Mesothelial cell of epicardium (in vitro differentiated cells): ENCODE measurements at regions not wholly inside any gene's neighbourhood (a gene's known extent, or its start where the extent isn't known, plus 50 kb on each side); places are given as distances from the start of the nearest gene placed in this dataset.

Experiments used
- DNase-seq, 2 experiments: peaks; one replicate each; pipeline ENCODE4 v3.0.0; 2021; ENCODE audit warnings: low spot score in 2 of 2; ENCODE audit not compliant: unreplicated experiment in 2 of 2
- H3K27ac Mint-ChIP-seq: 2 replicates; pipeline ENCODE4 v1.8.0; 2021; ENCODE audit warnings: mixed read lengths
- H3K27me3 Mint-ChIP-seq: 2 replicates; pipeline ENCODE4 v1.8.0; 2021; ENCODE audit warnings: low read depth, mixed read lengths
- H3K36me3 Mint-ChIP-seq: 2 replicates; pipeline ENCODE4 v1.8.0; 2021; ENCODE audit warnings: mixed read lengths
- H3K4me1 Mint-ChIP-seq: 2 replicates; pipeline ENCODE4 v1.8.0; 2021; ENCODE audit warnings: mixed read lengths
- H3K4me3 Mint-ChIP-seq: 2 replicates; pipeline ENCODE4 v1.8.0; 2021; ENCODE audit warnings: mild to moderate bottlenecking, moderate library complexity, mixed read lengths
- H3K9me3 Mint-ChIP-seq: 2 replicates; pipeline ENCODE4 v1.8.0; 2021; ENCODE audit warnings: mixed read lengths
- TF ChIP-seq, protein P1 (sequence below): fragments of 200-600 bp; sonication (generic); IDR thresholded peaks from one replicate; pipeline ENCODE4 v1.5.0; 2021; ENCODE audit warnings: antibody characterized with exemption; ENCODE audit not compliant: unreplicated experiment

DNA sequence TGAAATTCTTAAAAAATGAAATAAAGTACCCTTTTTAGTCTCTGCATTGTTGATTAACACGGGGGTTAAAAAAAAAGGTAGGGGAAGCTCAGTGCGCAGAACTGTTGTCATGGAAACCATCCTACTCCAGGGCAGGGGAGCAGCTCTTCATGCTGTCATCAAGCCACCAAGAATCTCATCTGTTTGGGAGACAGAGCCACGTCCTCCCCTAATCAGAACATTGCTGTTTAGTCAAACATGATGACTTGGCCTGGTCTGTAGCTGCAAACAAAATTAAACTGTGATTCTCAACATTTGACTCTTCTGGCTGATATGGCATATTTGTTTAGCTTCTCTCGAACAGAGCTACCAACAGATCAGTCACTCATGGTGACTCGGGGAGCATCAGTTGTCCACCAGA lies 254.4 kb upstream of the KLF14 start:
- Mint-ChIP-seq H3K27me3 (no peaks in the 10 kb centered on the region), H3K27ac (no peak overlapping the region), H3K36me3 (no peaks in the 10 kb centered on the region), H3K4me3 (no peak overlapping the region), H3K9me3 (no peaks in the 10 kb centered on the region), H3K4me1 (peaks cover 17% of the 10 kb centered on the region)
- no peak for DNase-seq
- TF ChIP-seq, protein P1, sequence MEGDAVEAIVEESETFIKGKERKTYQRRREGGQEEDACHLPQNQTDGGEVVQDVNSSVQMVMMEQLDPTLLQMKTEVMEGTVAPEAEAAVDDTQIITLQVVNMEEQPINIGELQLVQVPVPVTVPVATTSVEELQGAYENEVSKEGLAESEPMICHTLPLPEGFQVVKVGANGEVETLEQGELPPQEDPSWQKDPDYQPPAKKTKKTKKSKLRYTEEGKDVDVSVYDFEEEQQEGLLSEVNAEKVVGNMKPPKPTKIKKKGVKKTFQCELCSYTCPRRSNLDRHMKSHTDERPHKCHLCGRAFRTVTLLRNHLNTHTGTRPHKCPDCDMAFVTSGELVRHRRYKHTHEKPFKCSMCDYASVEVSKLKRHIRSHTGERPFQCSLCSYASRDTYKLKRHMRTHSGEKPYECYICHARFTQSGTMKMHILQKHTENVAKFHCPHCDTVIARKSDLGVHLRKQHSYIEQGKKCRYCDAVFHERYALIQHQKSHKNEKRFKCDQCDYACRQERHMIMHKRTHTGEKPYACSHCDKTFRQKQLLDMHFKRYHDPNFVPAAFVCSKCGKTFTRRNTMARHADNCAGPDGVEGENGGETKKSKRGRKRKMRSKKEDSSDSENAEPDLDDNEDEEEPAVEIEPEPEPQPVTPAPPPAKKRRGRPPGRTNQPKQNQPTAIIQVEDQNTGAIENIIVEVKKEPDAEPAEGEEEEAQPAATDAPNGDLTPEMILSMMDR, result no peak

- Mint-ChIP-seq H3K36me3 (no peaks in the 10 kb centered on the region), H3K9me3 (no peaks in the 10 kb centered on the region), H3K27ac (peak overlapping the region; percentile 35), H3K27me3 (no peaks in the 10 kb centered on the region), H3K4me3 (no peak overlapping the region), H3K4me1 (peaks cover 22% of the 10 kb centered on the region)
- TF ChIP-seq, protein P1, result no peak
- DNase-seq, result no peak
These were observed 255.2 kb upstream of the KLF14 start for GRCh38 chr7:130989101-130989795.

DNA sequence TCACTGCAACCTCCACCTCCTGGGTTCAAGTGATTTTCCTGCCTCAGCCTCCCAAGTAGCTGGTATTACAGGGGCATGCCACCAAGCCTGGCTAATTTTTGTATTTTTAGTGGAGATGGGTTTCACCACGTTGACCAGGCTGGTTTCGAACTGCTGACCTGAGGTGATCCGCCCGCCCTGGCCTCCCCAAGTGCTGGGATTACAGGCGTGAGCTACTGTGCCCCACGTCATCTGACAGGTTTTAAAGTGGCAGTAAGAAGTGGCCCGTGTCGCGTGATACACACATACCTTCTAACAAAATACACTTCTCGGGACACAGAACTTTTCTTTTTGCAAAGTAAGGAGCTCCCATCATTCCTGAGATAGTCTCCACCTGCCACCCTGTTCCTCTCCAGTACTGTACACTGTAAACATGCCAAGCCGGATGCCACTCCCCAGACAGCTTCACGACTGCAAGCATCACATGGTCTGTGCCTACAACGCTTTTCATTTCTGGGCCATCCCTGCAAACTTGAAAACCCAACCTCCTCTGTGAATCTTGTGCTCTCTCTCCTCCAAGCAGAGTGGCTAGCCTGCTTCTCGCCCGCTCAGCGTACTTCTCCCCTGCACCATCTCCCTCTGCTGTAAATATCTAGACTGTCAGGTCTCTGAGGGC lies 256.3 kb upstream of the KLF14 start:
- no peak for DNase-seq
- H3K9me3 Mint-ChIP-seq, result no peaks in the 10 kb centered on the region
- TF ChIP-seq, protein P1, result no peak
- no peak overlapping the region for H3K27ac Mint-ChIP-seq
- H3K4me3 Mint-ChIP-seq, result no peak overlapping the region
- H3K36me3 Mint-ChIP-seq, result no peaks in the 10 kb centered on the region
- no peaks in the 10 kb centered on the region for H3K27me3 Mint-ChIP-seq
- H3K4me1 Mint-ChIP-seq, result peaks cover 32% of the 10 kb centered on the region

GRCh38 chr7:130993671-130994365 lies 259.8 kb upstream of the KLF14 start:
- TF ChIP-seq, protein P1, result no peak
- Mint-ChIP-seq H3K4me3 (no peak overlapping the region), H3K27me3 (no peaks in the 10 kb centered on the region), H3K36me3 (no peaks in the 10 kb centered on the region), H3K27ac (peak overlapping the region; percentile 47), H3K9me3 (no peaks in the 10 kb centered on the region), H3K4me1 (peaks cover 52% of the 10 kb centered on the region)
- no peak for DNase-seq

- no peak for DNase-seq
- Mint-ChIP-seq H3K36me3 (no peaks in the 10 kb centered on the region), H3K9me3 (no peaks in the 10 kb centered on the region), H3K4me3 (no peak overlapping the region), H3K27ac (peak overlapping the region; percentile 47), H3K4me1 (peaks cover 53% of the 10 kb centered on the region), H3K27me3 (no peaks in the 10 kb centered on the region)
- TF ChIP-seq, protein P1, result no peak
These were observed 260.5 kb upstream of the KLF14 start for GRCh38 chr7:130994378-130995115.
